ENCODE measurements at regions not wholly inside any gene's neighbourhood (a gene's known extent, or its start where the extent isn't known, plus 50 kb on each side); places are given as distances from the start of the nearest gene placed in this dataset.

DNA sequence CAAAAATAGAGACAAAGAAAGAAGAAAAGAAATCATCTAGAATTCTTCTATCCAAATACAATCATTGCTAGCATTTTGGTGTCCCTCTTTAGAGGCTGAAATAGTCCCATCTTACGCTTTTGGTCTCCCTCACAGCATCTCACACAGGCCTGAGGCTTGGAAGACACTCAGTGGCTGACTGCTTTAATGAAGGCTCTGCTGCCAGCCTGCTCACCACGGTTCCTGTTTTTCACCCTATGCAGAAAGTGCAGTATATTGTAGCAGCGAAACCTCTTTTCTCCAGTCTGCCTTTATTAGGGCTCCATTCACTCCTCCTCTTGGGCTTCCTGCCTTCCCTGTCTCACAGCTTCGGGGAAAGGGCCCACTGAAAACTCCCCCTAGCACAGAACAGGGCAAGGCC is 102.2 kb downstream of the JCAD start:
- no peaks in the 10 kb centered on the region for H3K36me3 ChIP-seq (ENCODE audit: control insufficient read depth in 2 of 2, insufficient read depth in 2 of 2, low read length in 1 of 2)
- peaks cover 0 to 4% of the 10 kb centered on the region in 2 experiments; a peak in 2 of 4 replicates for H3K27me3 ChIP-seq (replicated peaks in 1 of 2; ENCODE audit: control insufficient read depth in 2 of 2, insufficient read depth in 2 of 2, low read length in 1 of 2)
- no peak overlapping the region for H3K4me2 ChIP-seq (ENCODE audit: control insufficient read depth, insufficient read depth)
- H3K79me2 ChIP-seq (ENCODE audit: control insufficient read depth, insufficient read depth, low read length): no peaks in the 10 kb centered on the region
- no peaks in the 10 kb centered on the region for H4K20me1 ChIP-seq (ENCODE audit: control insufficient read depth, insufficient read depth)
- no peak overlapping the region for H3K27ac ChIP-seq (ENCODE audit: control insufficient read depth, insufficient read depth)
- ChIA-PET CTCF (interaction anchor here (1.2 kb wide), 1 partner anchor 367 kb away, joined by 3 read pairs; no protein-coding TSS in a partner anchor), RAD21 (ENCODE audit: unreplicated experiment) (no interaction called here), POLR2A (no interaction called here), SMC1A (ENCODE audit: uncharacterized antibody, unreplicated experiment) (no interaction called here)
- in situ Hi-C loops (cut with MboI): no loop called here
- H3K4me3 ChIP-seq: no peak overlapping the region
- no peak for DNase-seq (ENCODE audit: low read depth, low spot score)
- 13% methylated on average over 4 of the region's 4 CpGs for WGBS (ENCODE audit: insufficient coverage, insufficient replicate concordance, low lambda C conversion rate, missing lambda C conversion rate)
- no peak for ATAC-seq
- H3K9ac ChIP-seq (ENCODE audit: control insufficient read depth, insufficient read depth, low read length): no peak overlapping the region
- BruUV-seq (replicated peaks): no TSS peak
- no peak overlapping the region for H2AFZ ChIP-seq (ENCODE audit: control insufficient read depth, low read depth, low read length)
- TF ChIP-seq RAD21 (IDR thresholded peaks at IDR 0.05; ENCODE audit: insufficient read depth, low read depth, low read length) (no peak), MYB (IDR thresholded peaks at IDR 0.05; ENCODE audit: borderline replicate concordance, low read depth, low read length) (no peak), ESRRA (IDR thresholded peaks at IDR 0.05; ENCODE audit: low read length) (no peak), TAF1 (IDR thresholded peaks at IDR 0.05; ENCODE audit: borderline replicate concordance, low read depth, low read length) (no peak), NR2C1 (IDR thresholded peaks at IDR 0.05) (no peak), NFYA (IDR thresholded peaks at IDR 0.05; ENCODE audit: borderline replicate concordance, low read depth, low read length) (no peak), EGR1 (IDR thresholded peaks at IDR 0.05; ENCODE audit: borderline replicate concordance in 1 of 2, low read depth in 2 of 2, low read length in 2 of 2) (no peak), RCOR1 (conservative IDR thresholded peaks at IDR 0.05; ENCODE audit: low read depth, low read length) (no peak), NKRF (conservative IDR thresholded peaks at IDR 0.05) (no peak), PAX5 (IDR thresholded peaks at IDR 0.05; ENCODE audit: borderline replicate concordance, low read depth, low read length) (no peak), CREB1 (IDR thresholded peaks at IDR 0.05; ENCODE audit: low read depth) (no peak), FOS (IDR thresholded peaks at IDR 0.05; ENCODE audit: borderline replicate concordance, extremely low read depth, insufficient read length) (no peak), EED (IDR thresholded peaks at IDR 0.05; ENCODE audit: low read depth) (no peak), TARDBP (IDR thresholded peaks at IDR 0.05; ENCODE audit: borderline replicate concordance) (no peak)
- TF ChIP-seq, protein P1, sequence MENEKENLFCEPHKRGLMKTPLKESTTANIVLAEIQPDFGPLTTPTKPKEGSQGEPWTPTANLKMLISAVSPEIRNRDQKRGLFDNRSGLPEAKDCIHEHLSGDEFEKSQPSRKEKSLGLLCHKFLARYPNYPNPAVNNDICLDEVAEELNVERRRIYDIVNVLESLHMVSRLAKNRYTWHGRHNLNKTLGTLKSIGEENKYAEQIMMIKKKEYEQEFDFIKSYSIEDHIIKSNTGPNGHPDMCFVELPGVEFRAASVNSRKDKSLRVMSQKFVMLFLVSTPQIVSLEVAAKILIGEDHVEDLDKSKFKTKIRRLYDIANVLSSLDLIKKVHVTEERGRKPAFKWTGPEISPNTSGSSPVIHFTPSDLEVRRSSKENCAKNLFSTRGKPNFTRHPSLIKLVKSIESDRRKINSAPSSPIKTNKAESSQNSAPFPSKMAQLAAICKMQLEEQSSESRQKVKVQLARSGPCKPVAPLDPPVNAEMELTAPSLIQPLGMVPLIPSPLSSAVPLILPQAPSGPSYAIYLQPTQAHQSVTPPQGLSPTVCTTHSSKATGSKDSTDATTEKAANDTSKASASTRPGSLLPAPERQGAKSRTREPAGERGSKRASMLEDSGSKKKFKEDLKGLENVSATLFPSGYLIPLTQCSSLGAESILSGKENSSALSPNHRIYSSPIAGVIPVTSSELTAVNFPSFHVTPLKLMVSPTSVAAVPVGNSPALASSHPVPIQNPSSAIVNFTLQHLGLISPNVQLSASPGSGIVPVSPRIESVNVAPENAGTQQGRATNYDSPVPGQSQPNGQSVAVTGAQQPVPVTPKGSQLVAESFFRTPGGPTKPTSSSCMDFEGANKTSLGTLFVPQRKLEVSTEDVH (IDR thresholded peaks at IDR 0.05; ENCODE audit: low read depth, partially characterized antibody): no peak
- TF ChIP-seq, protein P2, sequence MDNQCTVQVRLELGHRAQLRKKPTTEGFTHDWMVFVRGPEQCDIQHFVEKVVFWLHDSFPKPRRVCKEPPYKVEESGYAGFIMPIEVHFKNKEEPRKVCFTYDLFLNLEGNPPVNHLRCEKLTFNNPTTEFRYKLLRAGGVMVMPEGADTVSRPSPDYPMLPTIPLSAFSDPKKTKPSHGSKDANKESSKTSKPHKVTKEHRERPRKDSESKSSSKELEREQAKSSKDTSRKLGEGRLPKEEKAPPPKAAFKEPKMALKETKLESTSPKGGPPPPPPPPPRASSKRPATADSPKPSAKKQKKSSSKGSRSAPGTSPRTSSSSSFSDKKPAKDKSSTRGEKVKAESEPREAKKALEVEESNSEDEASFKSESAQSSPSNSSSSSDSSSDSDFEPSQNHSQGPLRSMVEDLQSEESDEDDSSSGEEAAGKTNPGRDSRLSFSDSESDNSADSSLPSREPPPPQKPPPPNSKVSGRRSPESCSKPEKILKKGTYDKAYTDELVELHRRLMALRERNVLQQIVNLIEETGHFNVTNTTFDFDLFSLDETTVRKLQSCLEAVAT (IDR thresholded peaks at IDR 0.05): no peak
- no peaks in the 10 kb centered on the region for H3K4me1 ChIP-seq (ENCODE audit: control insufficient read depth, insufficient read depth, low read length)
- no peaks in the 10 kb centered on the region for H3K9me3 ChIP-seq (replicated peaks; ENCODE audit: control insufficient read depth, insufficient read depth, low read length)
- no peak for FAIRE-seq
- intact Hi-C loops (cut with micrococcal nuclease; ENCODE audit: unreplicated experiment): no loop called here
